ENCODE measurements at regions not wholly inside any gene's neighbourhood (a gene's known extent, or its start where the extent isn't known, plus 50 kb on each side); places are given as distances from the start of the nearest gene placed in this dataset.
A peak's percentile ranks its signal among the peaks of the same experiment; 100 is the strongest.

- Histone ChIP-seq H3K4me1 (ENCODE audit: insufficient read depth, low read length) (no peaks in the 10 kb centered on the region), H3K9me3 (ENCODE audit: insufficient read depth, low read depth, low read length) (no peaks in the 10 kb centered on the region), H3K36me3 (ENCODE audit: insufficient read depth, low read length) (no peaks in the 10 kb centered on the region), H3K4me2 (ENCODE audit: low read length) (no peak overlapping the region), H3K27me3 (ENCODE audit: insufficient read depth, low read length) (peaks cover 6% of the 10 kb centered on the region), H2AFZ (ENCODE audit: low read depth, low read length) (no peak overlapping the region), H3K9ac (ENCODE audit: low read length) (no peak overlapping the region), H3K79me2 (ENCODE audit: insufficient read depth, low read length) (no peaks in the 10 kb centered on the region), H3K4me3 (ENCODE audit: insufficient read depth, low read depth, low read length) (no peak overlapping the region), H4K20me1 (ENCODE audit: insufficient read depth, low read length) (no peaks in the 10 kb centered on the region), H3K27ac (ENCODE audit: low read depth, low read length) (no peak overlapping the region)
- no peak overlapping the region for H3K27ac Mint-ChIP-seq (ENCODE audit: unreplicated experiment)
- peaks cover 18% of the 10 kb centered on the region for H3K27me3 Mint-ChIP-seq (ENCODE audit: low read depth, unreplicated experiment)
- no peak overlapping the region for H3K4me3 Mint-ChIP-seq (ENCODE audit: unreplicated experiment)
- no peaks in the 10 kb centered on the region for H3K36me3 Mint-ChIP-seq (ENCODE audit: low read depth, unreplicated experiment)
- peaks cover 4% of the 10 kb centered on the region for H3K9me3 Mint-ChIP-seq (ENCODE audit: unreplicated experiment)
- DNase-seq (ENCODE audit: low read depth) (no peak), FAIRE-seq (no peak)
- TF ChIP-seq CTCF (IDR thresholded peaks at IDR 0.05; ENCODE audit: insufficient read depth, low read depth, low read length) (no peak), EZH2 (IDR thresholded peaks at IDR 0.05; ENCODE audit: insufficient read depth, low read length) (no peak)
- peaks cover 12% of the 10 kb centered on the region for H3K4me1 Mint-ChIP-seq (ENCODE audit: low read depth, unreplicated experiment)
Observed at GRCh38 chr17:65457183-65457582, 104.3 kb downstream of the AXIN2 start.

DNA sequence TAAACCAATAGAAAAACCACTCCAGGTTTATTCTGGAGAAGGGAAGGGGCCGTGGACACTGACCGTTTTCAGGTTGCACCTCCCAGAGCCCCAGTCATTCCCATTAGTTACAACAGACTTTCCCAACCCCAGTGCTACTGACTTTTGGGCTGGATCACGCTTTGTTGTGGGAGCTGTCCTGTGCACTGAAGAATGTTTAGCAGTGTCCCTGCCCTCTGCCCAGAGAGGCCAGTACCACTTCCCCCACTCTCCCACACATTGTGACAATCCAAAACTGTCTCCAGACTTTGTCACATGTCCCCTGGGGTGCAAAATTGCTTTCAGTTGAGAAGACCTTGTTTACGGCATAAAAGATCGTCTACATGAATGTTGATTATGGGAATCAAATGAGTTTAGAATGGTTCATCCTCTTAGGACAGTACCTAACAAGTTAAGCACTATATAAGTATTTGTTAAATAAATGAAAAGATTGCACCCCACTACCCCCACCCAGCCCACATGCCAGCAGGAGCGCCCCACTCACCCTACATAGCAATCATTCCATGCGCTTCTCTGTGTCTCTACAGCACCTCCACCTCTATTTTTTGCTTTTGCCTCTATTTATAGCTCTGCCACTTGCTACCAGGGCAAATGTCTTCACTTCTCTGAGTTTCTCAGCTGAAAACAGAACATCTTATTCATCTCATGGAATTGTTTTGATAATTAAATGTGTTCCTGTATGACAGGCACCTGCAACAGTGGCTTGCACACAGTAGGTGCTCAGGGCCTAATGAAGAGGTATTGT is 104.9 kb downstream of the AXIN2 start:
- Histone ChIP-seq H3K4me1 (ENCODE audit: insufficient read depth, low read length) (no peaks in the 10 kb centered on the region), H4K20me1 (ENCODE audit: insufficient read depth, low read length) (no peaks in the 10 kb centered on the region), H2AFZ (ENCODE audit: low read depth, low read length) (no peak overlapping the region), H3K9ac (ENCODE audit: low read length) (no peak overlapping the region), H3K79me2 (ENCODE audit: insufficient read depth, low read length) (no peaks in the 10 kb centered on the region), H3K4me3 (ENCODE audit: insufficient read depth, low read depth, low read length) (no peak overlapping the region), H3K27ac (ENCODE audit: low read depth, low read length) (no peak overlapping the region), H3K27me3 (ENCODE audit: insufficient read depth, low read length) (peaks cover 6% of the 10 kb centered on the region), H3K9me3 (ENCODE audit: insufficient read depth, low read depth, low read length) (no peaks in the 10 kb centered on the region), H3K36me3 (ENCODE audit: insufficient read depth, low read length) (no peaks in the 10 kb centered on the region), H3K4me2 (ENCODE audit: low read length) (no peak overlapping the region)
- peaks cover 18% of the 10 kb centered on the region for H3K27me3 Mint-ChIP-seq (ENCODE audit: low read depth, unreplicated experiment)
- FAIRE-seq: no peak
- H3K4me3 Mint-ChIP-seq (ENCODE audit: unreplicated experiment): no peak overlapping the region
- H3K4me1 Mint-ChIP-seq (ENCODE audit: low read depth, unreplicated experiment): peaks cover 12% of the 10 kb centered on the region
- no peak for TF ChIP-seq CTCF (IDR thresholded peaks at IDR 0.05; ENCODE audit: insufficient read depth, low read depth, low read length)
- TF ChIP-seq EZH2 (IDR thresholded peaks at IDR 0.05; ENCODE audit: insufficient read depth, low read length): no peak
- no peak overlapping the region for H3K27ac Mint-ChIP-seq (ENCODE audit: unreplicated experiment)
- peaks cover 5% of the 10 kb centered on the region for H3K9me3 Mint-ChIP-seq (ENCODE audit: unreplicated experiment)
- H3K36me3 Mint-ChIP-seq (ENCODE audit: low read depth, unreplicated experiment): no peaks in the 10 kb centered on the region
- no peak for DNase-seq (ENCODE audit: low read depth)

DNA sequence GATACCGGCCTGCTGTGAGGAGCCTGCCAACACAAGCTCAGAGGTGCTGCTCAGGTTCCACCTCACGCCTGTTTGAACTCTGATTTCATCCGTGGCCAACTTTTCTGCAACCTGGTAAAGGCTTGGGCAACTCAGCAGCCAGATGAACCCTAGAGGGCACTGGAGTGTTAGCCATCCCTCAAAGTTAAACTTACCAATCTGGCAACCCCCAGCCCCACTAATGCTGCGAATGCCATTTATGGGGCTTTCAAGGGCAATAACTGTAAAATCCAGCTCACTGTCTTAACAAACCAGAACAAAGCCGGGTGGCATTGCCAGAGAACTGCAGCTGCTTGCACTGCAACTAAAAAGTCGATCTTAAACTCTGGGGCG is 105.5 kb downstream of the AXIN2 start:
- Histone ChIP-seq H3K27me3 (ENCODE audit: insufficient read depth, low read length) (peaks cover 6% of the 10 kb centered on the region), H4K20me1 (ENCODE audit: insufficient read depth, low read length) (no peaks in the 10 kb centered on the region), H3K79me2 (ENCODE audit: insufficient read depth, low read length) (no peaks in the 10 kb centered on the region), H3K4me3 (ENCODE audit: insufficient read depth, low read depth, low read length) (no peak overlapping the region), H3K27ac (ENCODE audit: low read depth, low read length) (no peak overlapping the region), H3K4me1 (ENCODE audit: insufficient read depth, low read length) (no peaks in the 10 kb centered on the region), H3K36me3 (ENCODE audit: insufficient read depth, low read length) (no peaks in the 10 kb centered on the region), H3K9me3 (ENCODE audit: insufficient read depth, low read depth, low read length) (no peaks in the 10 kb centered on the region), H3K9ac (ENCODE audit: low read length) (no peak overlapping the region), H2AFZ (ENCODE audit: low read depth, low read length) (no peak overlapping the region), H3K4me2 (ENCODE audit: low read length) (no peak overlapping the region)
- Mint-ChIP-seq H3K27ac (ENCODE audit: unreplicated experiment) (no peak overlapping the region), H3K27me3 (ENCODE audit: low read depth, unreplicated experiment) (peaks cover 21% of the 10 kb centered on the region), H3K9me3 (ENCODE audit: unreplicated experiment) (peaks cover 5% of the 10 kb centered on the region), H3K4me3 (ENCODE audit: unreplicated experiment) (no peak overlapping the region), H3K36me3 (ENCODE audit: low read depth, unreplicated experiment) (peaks cover 1% of the 10 kb centered on the region), H3K4me1 (ENCODE audit: low read depth, unreplicated experiment) (peaks cover 12% of the 10 kb centered on the region)
- DNase-seq (ENCODE audit: low read depth) (no peak), FAIRE-seq (no peak)
- TF ChIP-seq EZH2 (IDR thresholded peaks at IDR 0.05; ENCODE audit: insufficient read depth, low read length): no peak
- peak; percentile 26 for TF ChIP-seq CTCF (IDR thresholded peaks at IDR 0.05; ENCODE audit: insufficient read depth, low read depth, low read length)

All from astrocyte (in vitro differentiated cells and primary cell).